ENCODE measurements at regions not wholly inside any gene's neighbourhood (a gene's known extent, or its start where the extent isn't known, plus 50 kb on each side); places are given as distances from the start of the nearest gene placed in this dataset.

DNA sequence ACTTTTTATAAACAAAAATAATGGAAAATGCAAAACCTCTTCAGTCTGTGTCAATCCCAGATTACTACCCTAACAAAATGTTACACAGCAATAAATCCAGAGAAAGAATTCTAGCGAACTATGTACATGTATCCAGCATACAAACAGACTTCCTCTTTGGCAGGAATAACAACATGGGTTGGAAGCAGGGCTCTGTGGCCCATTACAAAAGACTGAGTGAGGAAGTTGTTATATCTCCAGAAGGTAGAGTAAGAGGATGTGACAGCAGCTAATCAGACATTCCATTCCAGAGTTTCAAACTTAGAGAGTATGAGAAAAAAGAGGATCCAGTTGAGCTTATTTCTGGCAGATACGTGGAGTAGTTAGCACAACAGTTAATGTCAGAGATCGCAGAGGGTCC is 294.0 kb upstream of the PLSCR5 start:
- TF ChIP-seq, protein P1, sequence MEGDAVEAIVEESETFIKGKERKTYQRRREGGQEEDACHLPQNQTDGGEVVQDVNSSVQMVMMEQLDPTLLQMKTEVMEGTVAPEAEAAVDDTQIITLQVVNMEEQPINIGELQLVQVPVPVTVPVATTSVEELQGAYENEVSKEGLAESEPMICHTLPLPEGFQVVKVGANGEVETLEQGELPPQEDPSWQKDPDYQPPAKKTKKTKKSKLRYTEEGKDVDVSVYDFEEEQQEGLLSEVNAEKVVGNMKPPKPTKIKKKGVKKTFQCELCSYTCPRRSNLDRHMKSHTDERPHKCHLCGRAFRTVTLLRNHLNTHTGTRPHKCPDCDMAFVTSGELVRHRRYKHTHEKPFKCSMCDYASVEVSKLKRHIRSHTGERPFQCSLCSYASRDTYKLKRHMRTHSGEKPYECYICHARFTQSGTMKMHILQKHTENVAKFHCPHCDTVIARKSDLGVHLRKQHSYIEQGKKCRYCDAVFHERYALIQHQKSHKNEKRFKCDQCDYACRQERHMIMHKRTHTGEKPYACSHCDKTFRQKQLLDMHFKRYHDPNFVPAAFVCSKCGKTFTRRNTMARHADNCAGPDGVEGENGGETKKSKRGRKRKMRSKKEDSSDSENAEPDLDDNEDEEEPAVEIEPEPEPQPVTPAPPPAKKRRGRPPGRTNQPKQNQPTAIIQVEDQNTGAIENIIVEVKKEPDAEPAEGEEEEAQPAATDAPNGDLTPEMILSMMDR (conservative IDR thresholded peaks at IDR 0.05; ENCODE audit: low read depth in 2 of 2) = no peak
- TF ChIP-seq ZNF331 (CRISPR knock-in tag; IDR thresholded peaks at IDR 0.05; ENCODE audit: low read depth) (no peak), JUNB (IDR thresholded peaks at IDR 0.05; ENCODE audit: unreplicated experiment) (no peak), CREB1 (CRISPR knock-in tag; IDR thresholded peaks at IDR 0.05; ENCODE audit: low read depth) (no peak), EZH2phosphoT487 (IDR thresholded peaks at IDR 0.05; ENCODE audit: unreplicated experiment) (no peak), EZH2 (IDR thresholded peaks at IDR 0.05; ENCODE audit: low read depth, unreplicated experiment) (no peak), POLR2AphosphoS5 (IDR thresholded peaks at IDR 0.05; ENCODE audit: low read depth) (no peak), STAT1 (IDR thresholded peaks at IDR 0.05; ENCODE audit: unreplicated experiment) (no peak), NANOG (IDR thresholded peaks at IDR 0.05; ENCODE audit: borderline replicate concordance) (no peak), ZNF114 (CRISPR knock-in tag; IDR thresholded peaks at IDR 0.05) (no peak)
- TF ChIP-seq, protein P2, sequence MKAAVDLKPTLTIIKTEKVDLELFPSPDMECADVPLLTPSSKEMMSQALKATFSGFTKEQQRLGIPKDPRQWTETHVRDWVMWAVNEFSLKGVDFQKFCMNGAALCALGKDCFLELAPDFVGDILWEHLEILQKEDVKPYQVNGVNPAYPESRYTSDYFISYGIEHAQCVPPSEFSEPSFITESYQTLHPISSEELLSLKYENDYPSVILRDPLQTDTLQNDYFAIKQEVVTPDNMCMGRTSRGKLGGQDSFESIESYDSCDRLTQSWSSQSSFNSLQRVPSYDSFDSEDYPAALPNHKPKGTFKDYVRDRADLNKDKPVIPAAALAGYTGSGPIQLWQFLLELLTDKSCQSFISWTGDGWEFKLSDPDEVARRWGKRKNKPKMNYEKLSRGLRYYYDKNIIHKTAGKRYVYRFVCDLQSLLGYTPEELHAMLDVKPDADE (IDR thresholded peaks at IDR 0.05) = no peak
- TF ChIP-seq, protein P3, sequence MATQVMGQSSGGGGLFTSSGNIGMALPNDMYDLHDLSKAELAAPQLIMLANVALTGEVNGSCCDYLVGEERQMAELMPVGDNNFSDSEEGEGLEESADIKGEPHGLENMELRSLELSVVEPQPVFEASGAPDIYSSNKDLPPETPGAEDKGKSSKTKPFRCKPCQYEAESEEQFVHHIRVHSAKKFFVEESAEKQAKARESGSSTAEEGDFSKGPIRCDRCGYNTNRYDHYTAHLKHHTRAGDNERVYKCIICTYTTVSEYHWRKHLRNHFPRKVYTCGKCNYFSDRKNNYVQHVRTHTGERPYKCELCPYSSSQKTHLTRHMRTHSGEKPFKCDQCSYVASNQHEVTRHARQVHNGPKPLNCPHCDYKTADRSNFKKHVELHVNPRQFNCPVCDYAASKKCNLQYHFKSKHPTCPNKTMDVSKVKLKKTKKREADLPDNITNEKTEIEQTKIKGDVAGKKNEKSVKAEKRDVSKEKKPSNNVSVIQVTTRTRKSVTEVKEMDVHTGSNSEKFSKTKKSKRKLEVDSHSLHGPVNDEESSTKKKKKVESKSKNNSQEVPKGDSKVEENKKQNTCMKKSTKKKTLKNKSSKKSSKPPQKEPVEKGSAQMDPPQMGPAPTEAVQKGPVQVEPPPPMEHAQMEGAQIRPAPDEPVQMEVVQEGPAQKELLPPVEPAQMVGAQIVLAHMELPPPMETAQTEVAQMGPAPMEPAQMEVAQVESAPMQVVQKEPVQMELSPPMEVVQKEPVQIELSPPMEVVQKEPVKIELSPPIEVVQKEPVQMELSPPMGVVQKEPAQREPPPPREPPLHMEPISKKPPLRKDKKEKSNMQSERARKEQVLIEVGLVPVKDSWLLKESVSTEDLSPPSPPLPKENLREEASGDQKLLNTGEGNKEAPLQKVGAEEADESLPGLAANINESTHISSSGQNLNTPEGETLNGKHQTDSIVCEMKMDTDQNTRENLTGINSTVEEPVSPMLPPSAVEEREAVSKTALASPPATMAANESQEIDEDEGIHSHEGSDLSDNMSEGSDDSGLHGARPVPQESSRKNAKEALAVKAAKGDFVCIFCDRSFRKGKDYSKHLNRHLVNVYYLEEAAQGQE (IDR thresholded peaks at IDR 0.05; ENCODE audit: unreplicated experiment) = no peak
- TF ChIP-seq, protein P4, sequence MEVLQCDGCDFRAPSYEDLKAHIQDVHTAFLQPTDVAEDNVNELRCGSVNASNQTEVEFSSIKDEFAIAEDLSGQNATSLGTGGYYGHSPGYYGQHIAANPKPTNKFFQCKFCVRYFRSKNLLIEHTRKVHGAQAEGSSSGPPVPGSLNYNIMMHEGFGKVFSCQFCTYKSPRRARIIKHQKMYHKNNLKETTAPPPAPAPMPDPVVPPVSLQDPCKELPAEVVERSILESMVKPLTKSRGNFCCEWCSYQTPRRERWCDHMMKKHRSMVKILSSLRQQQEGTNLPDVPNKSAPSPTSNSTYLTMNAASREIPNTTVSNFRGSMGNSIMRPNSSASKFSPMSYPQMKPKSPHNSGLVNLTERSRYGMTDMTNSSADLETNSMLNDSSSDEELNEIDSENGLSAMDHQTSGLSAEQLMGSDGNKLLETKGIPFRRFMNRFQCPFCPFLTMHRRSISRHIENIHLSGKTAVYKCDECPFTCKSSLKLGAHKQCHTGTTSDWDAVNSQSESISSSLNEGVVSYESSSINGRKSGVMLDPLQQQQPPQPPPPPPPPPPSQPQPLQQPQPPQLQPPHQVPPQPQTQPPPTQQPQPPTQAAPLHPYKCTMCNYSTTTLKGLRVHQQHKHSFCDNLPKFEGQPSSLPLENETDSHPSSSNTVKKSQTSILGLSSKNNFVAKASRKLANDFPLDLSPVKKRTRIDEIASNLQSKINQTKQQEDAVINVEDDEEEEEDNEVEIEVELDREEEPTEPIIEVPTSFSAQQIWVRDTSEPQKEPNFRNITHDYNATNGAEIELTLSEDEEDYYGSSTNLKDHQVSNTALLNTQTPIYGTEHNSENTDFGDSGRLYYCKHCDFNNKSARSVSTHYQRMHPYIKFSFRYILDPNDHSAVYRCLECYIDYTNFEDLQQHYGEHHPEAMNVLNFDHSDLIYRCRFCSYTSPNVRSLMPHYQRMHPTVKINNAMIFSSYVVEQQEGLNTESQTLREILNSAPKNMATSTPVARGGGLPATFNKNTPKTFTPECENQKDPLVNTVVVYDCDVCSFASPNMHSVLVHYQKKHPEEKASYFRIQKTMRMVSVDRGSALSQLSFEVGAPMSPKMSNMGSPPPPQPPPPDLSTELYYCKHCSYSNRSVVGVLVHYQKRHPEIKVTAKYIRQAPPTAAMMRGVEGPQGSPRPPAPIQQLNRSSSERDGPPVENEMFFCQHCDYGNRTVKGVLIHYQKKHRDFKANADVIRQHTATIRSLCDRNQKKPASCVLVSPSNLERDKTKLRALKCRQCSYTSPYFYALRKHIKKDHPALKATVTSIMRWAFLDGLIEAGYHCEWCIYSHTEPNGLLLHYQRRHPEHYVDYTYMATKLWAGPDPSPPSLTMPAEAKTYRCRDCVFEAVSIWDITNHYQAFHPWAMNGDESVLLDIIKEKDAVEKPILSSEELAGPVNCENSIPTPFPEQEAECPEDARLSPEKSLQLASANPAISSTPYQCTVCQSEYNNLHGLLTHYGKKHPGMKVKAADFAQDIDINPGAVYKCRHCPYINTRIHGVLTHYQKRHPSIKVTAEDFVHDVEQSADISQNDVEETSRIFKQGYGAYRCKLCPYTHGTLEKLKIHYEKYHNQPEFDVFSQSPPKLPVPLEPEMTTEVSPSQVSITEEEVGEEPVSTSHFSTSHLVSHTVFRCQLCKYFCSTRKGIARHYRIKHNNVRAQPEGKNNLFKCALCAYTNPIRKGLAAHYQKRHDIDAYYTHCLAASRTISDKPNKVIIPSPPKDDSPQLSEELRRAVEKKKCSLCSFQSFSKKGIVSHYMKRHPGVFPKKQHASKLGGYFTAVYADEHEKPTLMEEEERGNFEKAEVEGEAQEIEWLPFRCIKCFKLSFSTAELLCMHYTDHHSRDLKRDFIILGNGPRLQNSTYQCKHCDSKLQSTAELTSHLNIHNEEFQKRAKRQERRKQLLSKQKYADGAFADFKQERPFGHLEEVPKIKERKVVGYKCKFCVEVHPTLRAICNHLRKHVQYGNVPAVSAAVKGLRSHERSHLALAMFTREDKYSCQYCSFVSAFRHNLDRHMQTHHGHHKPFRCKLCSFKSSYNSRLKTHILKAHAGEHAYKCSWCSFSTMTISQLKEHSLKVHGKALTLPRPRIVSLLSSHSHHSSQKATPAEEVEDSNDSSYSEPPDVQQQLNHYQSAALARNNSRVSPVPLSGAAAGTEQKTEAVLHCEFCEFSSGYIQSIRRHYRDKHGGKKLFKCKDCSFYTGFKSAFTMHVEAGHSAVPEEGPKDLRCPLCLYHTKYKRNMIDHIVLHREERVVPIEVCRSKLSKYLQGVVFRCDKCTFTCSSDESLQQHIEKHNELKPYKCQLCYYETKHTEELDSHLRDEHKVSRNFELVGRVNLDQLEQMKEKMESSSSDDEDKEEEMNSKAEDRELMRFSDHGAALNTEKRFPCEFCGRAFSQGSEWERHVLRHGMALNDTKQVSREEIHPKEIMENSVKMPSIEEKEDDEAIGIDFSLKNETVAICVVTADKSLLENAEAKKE (CRISPR knock-in tag; IDR thresholded peaks at IDR 0.05) = no peak
